NT2/D1 (cell line): ENCODE measurements at regions not wholly inside any gene's neighbourhood (a gene's known extent, or its start where the extent isn't known, plus 50 kb on each side); places are given as distances from the start of the nearest gene placed in this dataset.

ENCODE experiments used
- YY1 ChIP-seq: IDR thresholded peaks from 2 replicates; pipeline ENCODE4 v1.6.1; 2011; ENCODE audit not compliant: insufficient read length, insufficient read depth
- ZNF274 ChIP-seq: IDR thresholded peaks from 2 replicates; pipeline ENCODE4 v1.6.1; 2011; ENCODE audit warnings: mild to moderate bottlenecking, low read depth, low read length

DNA sequence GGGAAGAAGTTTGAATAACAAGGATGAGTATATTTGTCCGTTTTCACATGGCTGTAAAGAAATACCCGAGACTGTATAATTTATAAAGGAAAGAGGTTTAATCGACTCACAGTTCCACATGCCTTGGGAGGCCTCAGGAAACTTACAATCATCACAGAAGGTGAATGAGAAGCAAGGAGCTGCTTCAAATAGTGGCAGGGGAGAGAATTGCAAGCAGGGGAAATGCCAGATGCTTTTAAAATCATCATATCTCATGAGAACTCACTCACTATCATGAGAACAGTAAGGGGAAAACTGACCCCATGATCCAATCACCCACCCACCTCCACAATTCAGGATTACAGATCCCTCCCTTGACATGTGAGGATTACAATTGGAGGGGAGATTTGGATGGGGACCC lies 212.8 kb upstream of the CDH8 start:
- TF ChIP-seq YY1 (no peak), ZNF274 (no peak)
